GM13977 (cell line): ENCODE measurements at regions not wholly inside any gene's neighbourhood (a gene's known extent, or its start where the extent isn't known, plus 50 kb on each side); places are given as distances from the start of the nearest gene placed in this dataset.

Experiments
- DNase-seq: peaks from one replicate; pipeline ENCODE4 v3.0.0; 2012; ENCODE audit warnings: low spot score
- CTCF ChIP-seq: IDR thresholded peaks from 2 replicates; pipeline ENCODE4 v1.5.1; 2012; ENCODE audit warnings: mild to moderate bottlenecking, control low read depth; ENCODE audit not compliant: insufficient read depth; ENCODE audit errors: extremely low read depth, missing control alignments
- in situ Hi-C: fragments of 300-500 bp; cut with MboI; formaldehyde crosslinking; loops from one replicate; pipeline ENCODE4 v1.12.0; 2022; ENCODE audit warnings: low sequenced_read_pairs, low pct_unique_long_range_greater_than_20kb, mixed read lengths, inconsistent platforms; ENCODE audit not compliant: unreplicated experiment

DNA sequence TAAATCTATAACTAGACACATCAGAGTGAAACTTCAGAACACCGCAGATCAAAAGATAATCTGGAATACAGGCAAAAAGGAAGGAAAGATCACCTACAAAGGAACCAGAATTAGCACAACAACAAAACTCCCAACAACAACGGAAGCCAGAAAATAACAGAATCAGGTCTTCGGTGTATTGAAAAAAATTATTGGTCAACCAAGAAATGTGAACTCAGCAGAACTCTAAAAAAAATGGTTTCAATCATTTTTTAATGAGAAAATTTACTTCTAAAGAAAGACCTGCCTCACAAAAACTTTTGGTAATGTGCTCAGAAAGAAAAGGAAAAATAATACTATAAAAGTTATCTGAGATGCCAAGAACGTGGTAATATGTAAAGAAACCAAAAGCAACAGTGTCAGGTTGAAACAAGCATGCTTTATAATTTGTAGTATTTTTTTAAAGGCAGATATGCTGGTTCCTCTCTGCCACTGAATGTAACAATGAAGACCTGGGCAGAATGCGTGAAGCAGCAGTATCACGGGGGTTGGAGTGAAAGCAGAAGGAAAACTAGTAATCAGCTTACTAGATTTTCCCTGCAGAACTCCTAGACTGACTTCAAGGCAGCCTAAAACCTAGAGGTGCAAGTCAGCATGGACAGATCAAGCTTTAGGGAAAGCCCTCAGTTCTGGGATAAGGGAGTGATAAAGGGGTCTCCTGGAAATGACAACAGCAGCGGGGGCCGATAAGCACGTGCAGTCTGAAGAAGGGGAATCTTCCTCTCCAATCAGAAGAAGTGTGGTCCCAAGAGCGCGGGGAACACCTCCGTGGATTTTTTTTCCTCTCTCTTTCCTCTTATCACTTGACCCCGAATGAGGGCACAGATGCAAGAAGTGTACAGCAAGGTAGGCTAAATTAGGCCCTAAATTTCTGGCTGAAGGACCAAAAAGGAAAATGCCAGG, 80.9 kb upstream of the TEKT1 start:
- no peak for TF ChIP-seq CTCF
- in situ Hi-C loops: loop anchor here (5.0 to 25.0 kb wide), 2 partner anchors 95 to 225 kb away; no protein-coding TSS in a partner anchor
- DNase-seq: no peak

DNA sequence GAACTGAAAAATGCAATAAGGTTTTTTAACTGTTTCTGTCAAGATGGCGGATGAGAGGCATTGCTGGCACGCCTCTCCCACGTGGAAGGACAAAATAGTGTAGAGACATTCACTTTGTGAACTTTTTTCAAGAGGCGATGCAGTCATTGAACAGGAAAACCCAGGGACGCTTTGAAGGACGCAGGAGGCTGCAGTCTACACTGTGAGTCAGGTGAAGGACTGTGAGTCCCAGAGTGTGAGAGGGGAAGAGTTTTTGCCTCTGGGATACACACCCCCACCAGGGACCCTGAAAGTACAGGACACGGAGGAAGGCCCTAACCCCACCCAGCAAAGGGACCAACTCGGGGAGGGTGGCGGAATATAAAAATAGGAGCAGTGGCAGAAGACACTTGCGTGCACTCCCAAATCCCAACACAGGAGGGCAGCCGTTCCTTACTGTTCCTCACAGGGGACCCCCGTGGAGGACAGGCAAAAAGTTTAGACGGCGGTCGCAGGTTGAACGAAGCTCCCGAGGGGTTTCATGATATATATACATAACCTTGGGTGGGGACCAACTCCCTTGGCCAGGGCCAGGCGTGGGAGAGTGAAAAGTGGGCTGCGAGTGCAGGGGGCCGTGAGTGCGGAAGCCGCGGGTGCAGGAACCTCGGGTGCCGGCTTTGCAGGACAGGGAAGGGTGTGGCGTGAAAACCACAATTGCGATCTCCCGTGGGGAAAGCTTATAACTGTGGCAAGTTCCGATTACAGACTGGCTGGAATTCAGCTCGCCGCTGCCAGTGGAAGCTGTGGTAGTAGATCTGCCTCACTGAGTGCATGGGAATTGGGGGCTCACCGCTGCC, 82.0 kb upstream of the ALOX12 start:
- peak; percentile 87 for TF ChIP-seq CTCF

DNA sequence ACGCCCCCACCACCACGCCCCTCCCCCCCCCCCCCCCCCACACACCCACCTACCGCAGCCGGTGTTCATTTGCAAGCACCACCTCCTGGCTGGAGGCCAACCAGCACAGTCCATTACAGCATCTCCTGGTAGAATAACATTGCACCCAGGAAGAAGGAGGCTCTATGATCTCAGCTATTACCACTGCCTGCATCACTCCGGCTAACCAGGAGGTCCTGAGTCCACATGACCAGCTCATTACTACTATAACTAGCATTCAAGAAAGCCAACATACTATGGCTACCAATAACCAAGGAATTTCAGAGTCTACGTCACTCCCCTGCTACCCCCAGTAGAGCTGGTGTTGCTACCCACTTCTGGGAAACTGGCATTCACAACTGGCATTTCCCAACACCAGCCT, 81.1 kb upstream of the ALOX12 start:
- in situ Hi-C loops: loop anchor here (5.0 to 25.0 kb wide), 2 partner anchors 93 to 223 kb away; no protein-coding TSS in a partner anchor

More for the DNA sequence above, 82.0 kb upstream of the ALOX12 start:
- DNase-seq: peak; percentile 75
- in situ Hi-C loops: loop anchor here (5.0 to 25.0 kb wide), 2 partner anchors 93 to 223 kb away; no protein-coding TSS in a partner anchor

DNA sequence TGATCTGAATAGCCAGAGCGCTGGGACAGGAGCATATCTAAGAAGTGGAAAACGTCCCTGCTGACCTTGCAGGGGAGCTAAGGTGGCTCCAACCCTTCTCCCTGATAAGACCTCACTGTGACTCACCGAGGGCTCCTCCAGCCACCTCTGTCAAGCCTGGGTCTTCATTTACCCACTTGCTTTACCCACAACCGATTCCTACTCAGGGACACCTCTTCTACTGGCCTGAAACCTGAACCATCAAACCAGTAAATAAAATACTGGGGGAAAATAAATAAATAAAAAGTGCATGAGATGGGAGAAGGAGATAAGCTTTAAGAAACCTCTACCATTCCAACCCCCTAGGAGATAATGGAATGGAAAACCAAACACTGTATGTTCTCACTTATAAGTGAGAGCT, 80.2 kb upstream of the ALOX12 start:
- no peak for TF ChIP-seq CTCF
- in situ Hi-C loops: loop anchor here (25.0 kb wide), 1 partner anchor 222 kb away; no protein-coding TSS in a partner anchor
- DNase-seq: no peak

More for the DNA sequence above, 81.1 kb upstream of the ALOX12 start:
- TF ChIP-seq CTCF: no peak
- DNase-seq: no peak

DNA sequence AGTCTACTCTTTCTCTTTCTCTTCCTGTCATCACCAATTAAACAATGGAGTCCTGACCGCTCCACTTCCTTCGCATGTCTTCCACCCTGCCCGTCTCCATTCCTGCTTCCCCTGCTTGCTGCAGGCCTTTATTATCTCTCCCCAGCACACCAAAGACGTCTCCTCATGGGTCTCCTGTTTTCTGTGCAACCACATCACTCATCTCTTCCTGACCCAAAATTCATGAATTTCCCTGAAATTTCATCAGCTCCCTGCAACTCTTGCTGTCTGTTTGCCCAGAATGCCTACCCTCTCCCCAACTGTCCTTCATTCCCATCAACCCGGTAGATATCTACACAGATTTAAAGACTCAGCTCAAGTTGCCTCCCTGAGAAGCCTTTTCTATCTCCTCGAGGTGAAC, 76.7 kb upstream of the ALOX12 start:
- DNase-seq: no peak
- no peak for TF ChIP-seq CTCF
- in situ Hi-C loops: loop anchor here (25.0 kb wide), 1 partner anchor 218 kb away; no protein-coding TSS in a partner anchor

DNA sequence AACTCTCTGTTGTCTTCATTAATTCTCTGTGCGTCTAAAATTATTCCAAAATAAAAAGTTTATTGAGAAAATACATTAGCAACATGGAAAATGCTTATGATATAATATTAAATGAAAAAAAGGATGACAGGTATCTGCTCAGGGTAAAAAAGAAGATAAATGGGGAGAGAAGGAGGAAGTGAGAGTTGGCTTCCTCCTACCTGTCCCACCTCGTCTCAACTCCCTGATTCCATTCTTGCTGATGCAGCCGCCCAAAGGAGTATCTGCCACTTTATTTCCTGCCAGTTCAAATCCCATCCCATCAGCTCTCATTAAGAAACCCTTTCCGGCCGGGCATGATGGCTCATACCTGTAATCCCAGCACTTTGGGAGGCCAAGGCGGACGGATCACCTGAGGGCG, 72.5 kb upstream of the ALOX12 start:
- no peak for TF ChIP-seq CTCF
- in situ Hi-C loops: loop anchor here (25.0 kb wide), 1 partner anchor 214 kb away; no protein-coding TSS in a partner anchor
- no peak for DNase-seq
